Neural progenitor cell (in vitro differentiated cells): ENCODE measurements at regions not wholly inside any gene's neighbourhood (a gene's known extent, or its start where the extent isn't known, plus 50 kb on each side); places are given as distances from the start of the nearest gene placed in this dataset.

ENCODE experiments used
- CTCF ChIP-seq: fragments of 200-600 bp; sonication (generic); IDR thresholded peaks from 2 replicates; pipeline ENCODE4 v1.5.1; 2017; ENCODE audit warnings: antibody characterized with exemption, mild to moderate bottlenecking
- EZH2 ChIP-seq: fragments of 200-600 bp; sonication (generic); IDR thresholded peaks from 2 replicates; pipeline ENCODE4 v1.6.1; 2017; ENCODE audit warnings: antibody characterized with exemption, mild to moderate bottlenecking, moderate library complexity

- TF ChIP-seq EZH2 (no peak), CTCF (no peak)
Observed at GRCh38 chr6:99019381-99019780, 71.6 kb upstream of the FBXL4 start.
